PC-9 (cell line): ENCODE measurements at regions not wholly inside any gene's neighbourhood (a gene's known extent, or its start where the extent isn't known, plus 50 kb on each side); places are given as distances from the start of the nearest gene placed in this dataset.
"Not testable (repeated sequence)": the region's sequence is repeated elsewhere in the genome, so short reads cannot be mapped to it uniquely, and the experiment has no call there.

ENCODE experiments used
- CTCF ChIP-seq: fragments of 200-600 bp; sonication (generic); conservative IDR thresholded peaks from 2 replicates; pipeline ENCODE4 v1.6.1; 2017; ENCODE audit warnings: mixed run types, antibody characterized with exemption, mild to moderate bottlenecking, moderate library complexity
- EZH2 ChIP-seq: fragments of 200-600 bp; sonication (generic); IDR thresholded peaks from 2 replicates; pipeline ENCODE4 v1.8.0; 2017; ENCODE audit warnings: antibody characterized with exemption, low read depth

- not testable (repeated sequence) for TF ChIP-seq CTCF, EZH2
Measured at GRCh38 chr5:8731110-8731509, 814.8 kb downstream of the SEMA5A start.
